ENCODE measurements at regions not wholly inside any gene's neighbourhood (a gene's known extent, or its start where the extent isn't known, plus 50 kb on each side); places are given as distances from the start of the nearest gene placed in this dataset.

- Histone ChIP-seq H3K27me3 (replicated peaks; ENCODE audit: control insufficient read depth, insufficient read depth, low read length) (no peaks in the 10 kb centered on the region), H3K4me3 (replicated peaks; ENCODE audit: low read depth, low read length) (no peak overlapping the region), H3K36me3 (ENCODE audit: control insufficient read depth, insufficient read depth, low read length) (no peaks in the 10 kb centered on the region)
- DNase-seq (ENCODE audit: extremely low read depth, insufficient read length): no peak
- TF ChIP-seq, protein P1, sequence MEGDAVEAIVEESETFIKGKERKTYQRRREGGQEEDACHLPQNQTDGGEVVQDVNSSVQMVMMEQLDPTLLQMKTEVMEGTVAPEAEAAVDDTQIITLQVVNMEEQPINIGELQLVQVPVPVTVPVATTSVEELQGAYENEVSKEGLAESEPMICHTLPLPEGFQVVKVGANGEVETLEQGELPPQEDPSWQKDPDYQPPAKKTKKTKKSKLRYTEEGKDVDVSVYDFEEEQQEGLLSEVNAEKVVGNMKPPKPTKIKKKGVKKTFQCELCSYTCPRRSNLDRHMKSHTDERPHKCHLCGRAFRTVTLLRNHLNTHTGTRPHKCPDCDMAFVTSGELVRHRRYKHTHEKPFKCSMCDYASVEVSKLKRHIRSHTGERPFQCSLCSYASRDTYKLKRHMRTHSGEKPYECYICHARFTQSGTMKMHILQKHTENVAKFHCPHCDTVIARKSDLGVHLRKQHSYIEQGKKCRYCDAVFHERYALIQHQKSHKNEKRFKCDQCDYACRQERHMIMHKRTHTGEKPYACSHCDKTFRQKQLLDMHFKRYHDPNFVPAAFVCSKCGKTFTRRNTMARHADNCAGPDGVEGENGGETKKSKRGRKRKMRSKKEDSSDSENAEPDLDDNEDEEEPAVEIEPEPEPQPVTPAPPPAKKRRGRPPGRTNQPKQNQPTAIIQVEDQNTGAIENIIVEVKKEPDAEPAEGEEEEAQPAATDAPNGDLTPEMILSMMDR (IDR thresholded peaks at IDR 0.05; ENCODE audit: insufficient read depth, low read length, poor library complexity, severe bottlenecking): no peak
Measured at GRCh38 chr1:38201431-38201830, 154.8 kb upstream of the POU3F1 start.

DNA sequence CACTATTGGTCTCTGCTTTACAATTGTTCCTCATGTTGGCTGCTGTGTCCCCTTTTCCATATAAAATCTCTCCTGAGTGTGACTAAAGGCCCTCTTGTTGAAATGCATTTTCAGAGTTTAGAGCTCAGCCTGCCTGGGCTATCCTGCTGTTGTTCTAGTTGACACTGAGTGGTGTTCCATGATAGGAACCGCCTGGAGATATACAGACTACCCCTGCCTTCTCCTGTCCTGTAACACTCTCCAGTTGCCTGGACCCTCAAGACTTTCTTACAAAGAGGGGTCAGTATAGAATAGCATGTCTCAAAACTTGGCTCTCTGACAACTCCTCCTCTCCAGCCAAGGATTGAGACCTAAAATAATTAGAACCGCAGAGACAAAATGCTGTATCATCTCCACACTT lies 152.0 kb upstream of the POU3F1 start:
- Histone ChIP-seq H3K27me3 (replicated peaks; ENCODE audit: control insufficient read depth, insufficient read depth, low read length) (no peaks in the 10 kb centered on the region), H3K4me3 (replicated peaks; ENCODE audit: low read depth, low read length) (no peak overlapping the region), H3K36me3 (ENCODE audit: control insufficient read depth, insufficient read depth, low read length) (no peaks in the 10 kb centered on the region)
- no peak for DNase-seq (ENCODE audit: extremely low read depth, insufficient read length)
- TF ChIP-seq, protein P1 (IDR thresholded peaks at IDR 0.05; ENCODE audit: insufficient read depth, low read length, poor library complexity, severe bottlenecking): no peak

GRCh38 chr1:38198099-38198498 lies 151.5 kb upstream of the POU3F1 start:
- TF ChIP-seq, protein P1 (IDR thresholded peaks at IDR 0.05; ENCODE audit: insufficient read depth, low read length, poor library complexity, severe bottlenecking): no peak
- no peak overlapping the region for H3K4me3 ChIP-seq (replicated peaks; ENCODE audit: low read depth, low read length)
- no peaks in the 10 kb centered on the region for H3K27me3 ChIP-seq (replicated peaks; ENCODE audit: control insufficient read depth, insufficient read depth, low read length)
- no peaks in the 10 kb centered on the region for H3K36me3 ChIP-seq (ENCODE audit: control insufficient read depth, insufficient read depth, low read length)
- no peak for DNase-seq (ENCODE audit: extremely low read depth, insufficient read length)

DNA sequence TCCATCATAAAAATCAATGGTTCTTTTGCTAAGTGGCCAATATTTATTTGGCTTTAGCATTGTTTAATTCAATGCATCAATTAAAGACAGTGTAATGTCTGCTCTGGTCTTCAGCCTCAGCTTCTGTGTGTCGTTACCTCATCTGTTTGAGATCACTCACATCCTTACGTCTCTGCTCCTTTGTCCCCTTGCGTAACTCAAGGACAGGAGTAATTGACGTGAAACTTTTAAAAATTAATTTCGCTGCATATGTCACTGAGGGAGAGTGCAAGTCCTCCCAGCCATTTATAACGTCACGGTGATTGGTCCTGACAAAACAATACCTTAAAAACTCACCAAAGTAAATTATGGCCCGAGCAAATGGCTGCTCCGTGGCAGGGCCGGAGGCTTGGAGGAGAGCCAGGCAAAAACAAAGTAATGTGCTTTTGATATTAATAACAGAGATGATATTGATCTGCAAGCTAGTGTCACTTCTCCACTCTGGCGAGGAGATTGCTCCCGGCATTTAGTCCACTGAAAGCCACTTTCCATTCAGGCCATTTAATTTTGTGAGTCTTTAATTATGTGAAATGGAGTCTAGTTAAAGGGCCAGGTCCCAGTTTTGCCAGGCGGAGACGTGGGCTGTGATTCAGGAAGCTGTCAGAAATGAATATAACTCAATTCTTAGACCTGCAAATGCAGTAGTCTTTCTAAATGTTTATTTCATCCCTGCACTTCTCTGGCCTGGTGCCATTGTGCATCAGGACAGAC lies 150.9 kb upstream of the POU3F1 start:
- TF ChIP-seq, protein P1 (IDR thresholded peaks at IDR 0.05; ENCODE audit: insufficient read depth, low read length, poor library complexity, severe bottlenecking): no peak
- no peak for DNase-seq (ENCODE audit: extremely low read depth, insufficient read length)
- Histone ChIP-seq H3K27me3 (replicated peaks; ENCODE audit: control insufficient read depth, insufficient read depth, low read length) (no peaks in the 10 kb centered on the region), H3K36me3 (ENCODE audit: control insufficient read depth, insufficient read depth, low read length) (no peaks in the 10 kb centered on the region), H3K4me3 (replicated peaks; ENCODE audit: low read depth, low read length) (no peak overlapping the region)

DNA sequence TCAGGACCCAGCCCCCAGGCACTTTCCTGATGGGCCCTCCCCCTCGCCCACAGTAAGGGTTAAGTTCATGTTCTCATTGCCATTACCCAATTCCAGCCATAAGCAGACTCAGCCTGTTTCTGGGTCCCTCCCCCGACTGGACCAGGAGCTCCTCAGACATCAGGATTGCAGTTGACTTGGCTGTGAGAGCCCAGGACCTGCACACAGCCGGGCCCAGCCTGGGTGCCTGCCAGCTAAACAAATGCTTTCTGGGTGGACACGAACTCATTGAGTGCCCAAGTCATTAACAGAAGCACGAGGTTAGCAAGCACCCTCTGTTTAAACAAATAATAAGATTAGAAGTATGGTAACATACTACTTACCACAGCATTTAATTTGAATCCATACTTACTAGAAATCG lies 147.9 kb upstream of the POU3F1 start:
- no peak for DNase-seq (ENCODE audit: extremely low read depth, insufficient read length)
- TF ChIP-seq, protein P1 (IDR thresholded peaks at IDR 0.05; ENCODE audit: insufficient read depth, low read length, poor library complexity, severe bottlenecking): no peak
- Histone ChIP-seq H3K36me3 (ENCODE audit: control insufficient read depth, insufficient read depth, low read length) (no peaks in the 10 kb centered on the region), H3K27me3 (replicated peaks; ENCODE audit: control insufficient read depth, insufficient read depth, low read length) (no peaks in the 10 kb centered on the region; the same call in 1 of the 2 replicates), H3K4me3 (replicated peaks; ENCODE audit: low read depth, low read length) (no peak overlapping the region)

All from GM06990 (cell line).